GDM1 (cell line): ENCODE measurements at regions not wholly inside any gene's neighbourhood (a gene's known extent, or its start where the extent isn't known, plus 50 kb on each side); places are given as distances from the start of the nearest gene placed in this dataset.

ENCODE experiments used
- DNase-seq: peaks from one replicate; lab custom pipeline; 2025; lab: John Stamatoyannopoulos, UW

DNA sequence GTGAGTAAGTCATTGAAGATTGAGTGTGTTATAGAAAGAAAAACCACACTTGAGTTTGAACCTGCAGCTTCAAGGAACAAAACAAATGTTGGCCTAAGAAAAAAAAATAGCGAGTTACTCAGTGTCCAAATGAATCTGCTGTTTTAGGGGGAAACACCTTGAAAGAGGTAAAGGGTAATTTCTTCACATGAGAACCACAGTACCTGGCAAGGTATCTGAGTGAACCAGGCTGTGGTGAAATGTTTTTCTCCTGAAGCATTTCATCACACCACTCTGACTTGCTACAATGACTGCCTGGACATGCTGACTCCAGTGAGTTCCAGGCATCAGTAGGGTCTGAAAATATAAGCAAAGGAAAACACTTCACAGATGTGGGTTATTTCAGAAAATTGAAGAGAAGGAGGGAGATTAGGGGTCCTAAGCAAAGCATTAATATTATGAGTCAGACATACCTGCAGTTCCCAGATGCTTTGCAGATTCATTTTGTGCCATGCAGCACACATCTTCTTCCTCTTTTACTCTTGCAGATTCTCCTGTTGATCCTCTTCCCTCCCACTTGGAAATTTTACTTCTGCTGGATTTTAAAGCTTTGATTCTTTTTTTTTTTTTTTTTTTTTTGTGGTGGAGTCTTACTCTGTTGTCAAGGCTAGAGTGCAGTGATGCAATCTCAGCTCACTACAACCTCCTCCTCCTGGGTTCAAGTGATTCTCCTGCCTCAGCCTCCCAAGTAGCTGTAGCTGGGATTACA is 206.2 kb upstream of the SGK1 start:
- DNase-seq, result no peak

- DNase-seq, result no peak
Observed at GRCh38 chr6:134523051-134523450, 205.1 kb upstream of the SGK1 start.

- DNase-seq, result no peak
Observed at GRCh38 chr6:134521116-134521501, 203.2 kb upstream of the SGK1 start.

GRCh38 chr6:134520181-134521115 is 202.5 kb upstream of the SGK1 start:
- no peak for DNase-seq

DNA sequence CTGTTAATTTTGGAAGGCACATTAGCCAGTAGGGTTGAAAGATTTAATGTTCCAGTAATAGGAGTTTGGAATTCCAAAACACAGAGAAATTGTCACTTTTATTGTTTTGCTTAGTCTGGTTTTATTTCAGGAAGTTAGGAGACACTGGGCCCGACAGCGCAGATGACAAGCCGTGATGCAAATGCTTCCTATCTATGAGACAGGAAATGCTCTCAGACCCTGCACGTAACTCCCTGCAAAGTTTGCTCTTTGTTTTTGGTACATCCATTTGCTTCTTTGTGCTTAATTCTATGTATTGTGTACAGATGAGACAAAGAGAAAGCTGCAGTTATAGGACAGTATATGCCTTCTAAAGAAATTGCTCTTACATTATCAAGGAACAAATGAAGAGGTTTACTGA is 201.6 kb upstream of the SGK1 start:
- DNase-seq, result no peak

DNA sequence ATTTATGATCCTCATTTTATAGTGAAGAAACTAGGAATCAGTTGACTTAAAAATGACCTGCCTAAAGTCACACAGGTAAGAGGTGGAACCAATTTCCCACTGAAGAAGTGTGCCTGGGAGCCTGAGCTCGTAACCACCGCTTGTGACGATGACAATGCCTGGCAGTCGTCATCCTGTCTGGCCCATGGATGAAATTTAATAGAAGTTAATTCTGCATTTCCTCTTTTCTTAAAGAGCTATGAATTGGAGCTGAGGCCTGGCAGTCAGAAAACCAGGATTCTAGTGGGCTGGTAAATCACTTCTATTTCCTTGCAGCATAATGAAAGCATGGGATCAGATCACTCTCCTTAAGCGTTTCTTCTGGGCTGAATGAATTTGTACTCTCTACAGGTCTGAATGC is 200.0 kb upstream of the SGK1 start:
- no peak for DNase-seq

DNA sequence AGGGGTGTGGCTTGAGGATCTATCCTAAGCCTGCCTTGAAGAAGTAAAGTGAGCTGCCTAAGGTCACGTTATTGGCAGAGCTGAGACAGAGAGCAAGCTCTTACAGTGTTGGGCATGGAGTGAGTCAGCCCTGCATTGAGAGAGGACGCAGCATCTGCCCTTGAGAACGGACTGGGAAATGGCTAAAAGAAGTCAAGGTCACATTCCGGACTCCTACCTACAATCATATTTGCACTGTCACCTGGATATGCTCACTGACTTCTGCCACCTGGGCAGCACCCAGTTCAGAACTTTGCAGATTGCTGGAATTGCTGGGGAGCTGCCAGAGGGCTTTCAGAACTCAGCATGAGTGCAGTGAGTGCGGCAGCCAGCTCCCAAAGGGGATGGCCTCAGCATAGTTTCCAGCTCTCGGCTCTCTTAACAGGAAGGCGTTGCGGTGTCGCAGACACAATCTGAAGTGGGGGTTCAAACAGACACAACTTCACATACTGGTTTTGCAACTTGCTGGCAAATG is 199.3 kb upstream of the SGK1 start:
- DNase-seq, result no peak

- no peak for DNase-seq
Observed at GRCh38 chr6:134516582-134516981, 198.7 kb upstream of the SGK1 start.

DNA sequence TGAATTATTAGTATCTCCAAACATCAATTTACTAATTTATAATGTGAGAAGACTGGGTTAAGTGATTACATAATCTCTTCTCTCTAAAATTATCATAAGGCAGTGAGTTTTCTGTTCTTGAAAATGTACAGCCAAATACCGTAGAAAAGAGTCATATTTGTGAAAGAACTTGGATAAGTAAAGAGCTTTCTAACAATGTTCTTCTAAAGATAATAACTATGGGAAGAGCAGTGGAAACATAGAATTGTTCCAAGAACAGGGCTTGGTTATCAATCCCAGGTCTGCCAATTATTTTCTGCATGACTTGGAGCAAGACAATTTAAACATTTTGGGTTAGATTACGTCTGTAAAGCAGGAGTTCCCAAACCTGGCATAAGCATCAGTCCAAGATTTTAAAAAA is 198.1 kb upstream of the SGK1 start:
- DNase-seq, result no peak

GRCh38 chr6:134512981-134513391 is 195.1 kb upstream of the SGK1 start:
- no peak for DNase-seq

DNA sequence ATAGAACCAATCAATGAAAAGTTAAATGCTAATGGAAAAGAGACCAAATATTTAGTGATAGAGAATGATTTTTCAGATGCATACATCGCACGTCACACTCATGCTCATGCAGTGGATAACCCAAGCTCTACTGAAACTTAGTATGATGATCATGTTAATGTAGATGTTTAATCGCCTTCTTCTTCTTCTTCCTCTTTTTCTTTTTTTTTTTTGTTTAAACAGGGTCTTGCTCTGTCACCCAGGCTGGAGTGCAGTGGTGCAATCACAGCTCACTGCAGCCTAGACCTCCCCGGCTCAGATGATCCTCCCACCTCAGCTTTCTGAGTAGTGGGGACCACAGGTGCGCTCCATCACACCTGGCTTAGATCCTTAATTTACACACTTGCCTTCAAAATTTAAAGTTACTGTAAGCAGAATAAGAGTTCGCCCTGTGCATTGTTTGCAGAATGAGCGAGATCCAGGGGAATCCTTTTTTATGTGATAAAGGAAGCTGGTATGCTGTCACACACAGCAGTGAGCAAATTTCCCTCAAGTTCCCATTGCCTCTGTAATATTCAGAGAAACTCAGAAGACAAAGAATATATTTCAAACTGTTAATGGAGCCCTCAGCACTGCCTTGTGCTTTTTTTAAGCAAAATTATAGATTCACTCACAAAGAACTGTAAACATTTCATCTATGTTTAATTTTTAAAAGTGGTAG is 194.2 kb upstream of the SGK1 start:
- no peak for DNase-seq

DNA sequence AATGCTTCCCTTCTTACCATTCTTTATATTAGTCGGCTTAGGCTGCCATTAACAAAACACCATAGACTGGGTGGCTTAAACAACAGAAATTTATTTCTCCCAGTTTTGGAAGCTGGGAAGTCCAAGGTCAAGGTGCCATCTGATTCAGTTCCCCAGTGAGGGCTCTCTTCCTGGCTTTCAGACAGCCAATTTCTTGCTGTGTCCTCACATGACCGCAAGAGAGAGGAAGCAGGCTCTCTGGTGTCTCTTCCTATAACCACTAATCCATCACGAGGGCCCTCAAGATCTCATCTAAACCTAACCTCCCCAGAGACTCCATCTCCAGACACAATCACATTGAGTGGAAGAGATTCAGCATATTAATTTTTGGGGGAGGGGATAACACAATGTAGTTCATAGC is 193.0 kb upstream of the SGK1 start:
- no peak for DNase-seq

GRCh38 chr6:134510142-134510541 is 192.2 kb upstream of the SGK1 start:
- no peak for DNase-seq

- no peak for DNase-seq
Observed at GRCh38 chr6:134508862-134509498, 191.1 kb upstream of the SGK1 start.

GRCh38 chr6:134506162-134506561 is 188.2 kb upstream of the SGK1 start:
- DNase-seq, result no peak

DNA sequence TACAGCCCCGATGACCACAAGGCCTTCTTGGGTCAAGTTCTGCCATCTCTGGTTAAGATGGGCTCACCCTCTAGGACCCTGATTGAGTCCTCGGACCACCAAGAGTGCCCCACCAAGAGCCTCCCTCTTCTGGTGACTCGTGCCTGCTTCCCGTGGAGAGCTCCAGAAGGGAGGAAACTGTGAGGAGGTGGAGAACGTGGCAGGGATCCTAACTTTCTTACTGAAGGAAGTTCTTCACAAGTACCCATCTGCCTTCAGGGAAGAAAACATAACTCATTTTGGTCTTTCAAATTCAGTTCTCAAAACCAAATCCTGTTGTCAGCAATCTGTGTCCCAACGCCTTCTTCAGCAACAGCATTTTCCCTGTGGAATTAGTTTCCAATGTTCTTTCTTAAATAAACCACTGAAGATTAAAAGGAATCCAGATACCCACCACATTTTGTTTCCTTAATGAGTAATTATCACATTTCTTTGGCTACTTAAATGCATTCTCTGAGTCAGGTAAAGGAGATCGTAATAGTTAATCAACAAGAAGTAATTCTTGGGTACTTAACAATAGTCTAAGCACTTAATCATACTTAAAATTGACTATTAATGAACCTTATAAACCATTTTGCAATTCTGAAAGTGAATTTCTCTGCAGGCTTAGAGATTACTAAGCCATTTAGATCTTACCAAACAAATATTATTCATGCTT is 185.8 kb upstream of the SGK1 start:
- DNase-seq, result no peak

GRCh38 chr6:134502614-134503549 is 185.0 kb upstream of the SGK1 start:
- DNase-seq, result no peak

DNA sequence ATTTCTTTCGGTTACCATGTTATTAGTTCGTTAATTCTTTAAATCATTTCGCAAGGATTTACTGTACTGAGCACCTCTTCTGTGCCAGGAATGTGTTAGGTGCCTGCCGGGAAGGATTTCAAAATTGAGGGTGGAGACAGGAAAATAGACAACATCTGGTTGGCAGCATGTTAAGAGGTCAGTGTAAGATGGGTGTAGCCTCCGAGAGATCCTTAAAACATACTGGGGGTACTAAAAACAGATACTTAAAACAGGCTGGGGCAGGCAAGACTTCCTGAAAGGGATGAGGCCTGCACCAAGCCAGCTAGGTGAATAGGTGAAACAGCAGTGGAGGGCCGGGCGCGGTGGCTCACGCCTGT is 178.0 kb upstream of the SGK1 start:
- no peak for DNase-seq

DNA sequence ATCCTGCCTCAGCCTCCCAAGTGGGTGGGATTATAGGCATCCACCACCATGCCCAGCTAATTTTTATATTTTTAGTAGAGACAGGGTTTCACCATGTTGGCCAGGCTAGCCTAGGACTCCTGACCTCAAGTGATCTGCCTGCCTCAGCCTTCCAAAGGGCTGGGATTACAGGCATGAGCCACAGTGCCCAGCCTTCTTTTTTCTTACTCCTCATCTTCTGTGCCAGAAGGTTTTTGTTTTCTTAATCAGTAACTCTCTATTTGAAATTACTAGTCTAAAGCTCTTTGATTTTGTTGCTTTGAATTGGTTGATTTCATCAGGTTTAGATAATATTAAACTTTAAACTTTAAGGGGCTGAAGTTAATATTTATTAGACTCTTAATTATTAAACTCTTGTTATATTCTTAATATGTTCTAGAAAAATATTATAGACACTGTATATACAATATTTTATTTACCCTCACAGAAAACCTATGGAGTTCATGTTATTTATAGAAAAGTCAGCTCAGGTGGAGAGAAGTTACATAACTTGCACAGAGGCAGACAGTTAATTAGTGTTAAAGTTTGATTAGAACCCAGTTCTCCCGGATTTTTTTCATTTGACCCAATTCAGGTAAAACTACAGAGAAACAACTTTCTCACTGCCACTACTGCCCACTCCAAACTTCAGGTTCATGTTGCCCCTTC is 177.4 kb upstream of the SGK1 start:
- no peak for DNase-seq

DNA sequence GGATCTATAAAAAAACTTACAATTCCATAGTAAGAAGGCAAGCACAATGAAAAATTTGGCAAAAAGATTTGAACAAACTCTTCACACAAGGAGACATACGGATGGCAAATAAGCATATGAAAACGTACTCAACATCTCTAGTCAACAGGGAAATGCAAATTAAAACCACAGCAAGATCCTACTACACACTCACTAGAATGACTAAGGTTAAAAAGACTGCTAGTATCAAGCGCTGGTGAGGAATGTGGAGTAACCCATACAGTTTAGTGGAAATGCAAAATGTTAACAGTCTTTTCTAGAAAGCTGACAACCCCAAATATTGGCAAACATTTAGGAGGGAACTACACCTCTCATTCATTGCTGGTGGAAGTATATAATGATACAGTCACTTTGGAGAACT is 175.9 kb upstream of the SGK1 start:
- no peak for DNase-seq
